ENCODE measurements at regions not wholly inside any gene's neighbourhood (a gene's known extent, or its start where the extent isn't known, plus 50 kb on each side); places are given as distances from the start of the nearest gene placed in this dataset.

GRCh38 chr5:128019391-128019790 lies 64.2 kb upstream of the SLC12A2 start:
- no peaks in the 10 kb centered on the region for H3K36me3 ChIP-seq
- DNase-seq, result no peak
- intact Hi-C loops (cut with DNase I), result no loop called here
- TF ChIP-seq POLR2A (IDR thresholded peaks at IDR 0.05), result no peak
- TF ChIP-seq EP300 (IDR thresholded peaks at IDR 0.05), result no peak
- no peak for TF ChIP-seq CTCF (IDR thresholded peaks at IDR 0.05)
- H3K27ac ChIP-seq, result no peak overlapping the region
- no peaks in the 10 kb centered on the region for H3K4me1 ChIP-seq (ENCODE audit: insufficient read depth)
- H3K9me3 ChIP-seq, result no peaks in the 10 kb centered on the region
- H3K27me3 ChIP-seq, result no peaks in the 10 kb centered on the region
- WGBS, 3 donors, result 93 to 97% (median 97%) methylated on average over 1 of the region's 1 CpG
- H3K4me3 ChIP-seq, result no peak overlapping the region

- no peaks in the 10 kb centered on the region for H3K4me1 ChIP-seq (ENCODE audit: insufficient read depth)
- no peaks in the 10 kb centered on the region for H3K27me3 ChIP-seq
- H3K27ac ChIP-seq, result no peak overlapping the region
- no peak for DNase-seq
- WGBS, 3 donors, result 89 to 94% (median 94%) methylated on average over 1 of the region's 1 CpG
- H3K4me3 ChIP-seq, result no peak overlapping the region
- TF ChIP-seq CTCF (IDR thresholded peaks at IDR 0.05) (no peak), POLR2A (IDR thresholded peaks at IDR 0.05) (no peak), EP300 (IDR thresholded peaks at IDR 0.05) (no peak)
- intact Hi-C loops (cut with DNase I), result loop anchor here in 1 of 4 donors (5.0 kb wide), 1 partner anchor 587 kb away; no protein-coding TSS in a partner anchor
- no peaks in the 10 kb centered on the region for H3K36me3 ChIP-seq
- H3K9me3 ChIP-seq, result no peaks in the 10 kb centered on the region
Measured at GRCh38 chr5:128020012-128020411, 63.6 kb upstream of the SLC12A2 start.

- Histone ChIP-seq H3K4me3 (no peak overlapping the region), H3K36me3 (no peaks in the 10 kb centered on the region), H3K9me3 (no peaks in the 10 kb centered on the region), H3K27me3 (no peaks in the 10 kb centered on the region), H3K27ac (no peak overlapping the region), H3K4me1 (ENCODE audit: insufficient read depth) (no peaks in the 10 kb centered on the region)
- intact Hi-C loops (cut with DNase I), result loop anchor here in 1 of 4 donors (5.0 kb wide), 1 partner anchor 586 kb away; no protein-coding TSS in a partner anchor
- TF ChIP-seq EP300 (IDR thresholded peaks at IDR 0.05), result no peak
- TF ChIP-seq POLR2A (IDR thresholded peaks at IDR 0.05), result no peak
- TF ChIP-seq CTCF (IDR thresholded peaks at IDR 0.05), result no peak
- 88 to 100% (median 94%) methylated on average over 1 of the region's 1 CpG for WGBS, 3 donors
- no peak for DNase-seq
Measured at GRCh38 chr5:128021411-128021810, 62.2 kb upstream of the SLC12A2 start.
